ENCODE measurements at regions not wholly inside any gene's neighbourhood (a gene's known extent, or its start where the extent isn't known, plus 50 kb on each side); places are given as distances from the start of the nearest gene placed in this dataset.

DNA sequence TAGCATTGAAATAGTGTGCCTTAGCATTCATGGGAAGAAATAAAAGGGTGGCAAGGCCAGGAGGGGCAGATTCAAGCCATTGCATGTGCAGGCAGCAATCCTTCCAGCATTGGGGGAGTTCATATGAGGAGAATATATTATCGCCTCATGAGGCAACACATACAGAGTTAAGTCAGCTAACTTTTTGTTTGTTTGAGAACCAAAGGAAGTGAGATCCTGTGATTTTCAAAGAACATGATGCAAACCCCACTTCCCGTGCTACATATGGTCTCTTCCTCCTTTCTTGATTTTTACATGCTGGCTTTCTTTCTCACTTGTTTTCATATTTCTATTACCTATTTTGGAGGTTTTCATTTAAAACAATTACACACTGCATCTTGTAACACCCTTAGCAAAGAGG is 579.7 kb upstream of the ARID1B start:
- H3F3A ChIP-seq (ENCODE audit: insufficient read depth, low read length, poor library complexity, severe bottlenecking): no peaks in the 10 kb centered on the region
- no peaks in the 10 kb centered on the region for H3K9me2 ChIP-seq (ENCODE audit: insufficient read depth, low read length)
- H2AFZ ChIP-seq (ENCODE audit: low read depth, low read length): no peak overlapping the region
- TF ChIP-seq TAF1 (IDR thresholded peaks at IDR 0.05; ENCODE audit: low read depth): no peak
- TF ChIP-seq, protein P1, sequence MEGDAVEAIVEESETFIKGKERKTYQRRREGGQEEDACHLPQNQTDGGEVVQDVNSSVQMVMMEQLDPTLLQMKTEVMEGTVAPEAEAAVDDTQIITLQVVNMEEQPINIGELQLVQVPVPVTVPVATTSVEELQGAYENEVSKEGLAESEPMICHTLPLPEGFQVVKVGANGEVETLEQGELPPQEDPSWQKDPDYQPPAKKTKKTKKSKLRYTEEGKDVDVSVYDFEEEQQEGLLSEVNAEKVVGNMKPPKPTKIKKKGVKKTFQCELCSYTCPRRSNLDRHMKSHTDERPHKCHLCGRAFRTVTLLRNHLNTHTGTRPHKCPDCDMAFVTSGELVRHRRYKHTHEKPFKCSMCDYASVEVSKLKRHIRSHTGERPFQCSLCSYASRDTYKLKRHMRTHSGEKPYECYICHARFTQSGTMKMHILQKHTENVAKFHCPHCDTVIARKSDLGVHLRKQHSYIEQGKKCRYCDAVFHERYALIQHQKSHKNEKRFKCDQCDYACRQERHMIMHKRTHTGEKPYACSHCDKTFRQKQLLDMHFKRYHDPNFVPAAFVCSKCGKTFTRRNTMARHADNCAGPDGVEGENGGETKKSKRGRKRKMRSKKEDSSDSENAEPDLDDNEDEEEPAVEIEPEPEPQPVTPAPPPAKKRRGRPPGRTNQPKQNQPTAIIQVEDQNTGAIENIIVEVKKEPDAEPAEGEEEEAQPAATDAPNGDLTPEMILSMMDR (IDR thresholded peaks at IDR 0.05; ENCODE audit: poor library complexity, severe bottlenecking): no peak
- TF ChIP-seq, protein P2, sequence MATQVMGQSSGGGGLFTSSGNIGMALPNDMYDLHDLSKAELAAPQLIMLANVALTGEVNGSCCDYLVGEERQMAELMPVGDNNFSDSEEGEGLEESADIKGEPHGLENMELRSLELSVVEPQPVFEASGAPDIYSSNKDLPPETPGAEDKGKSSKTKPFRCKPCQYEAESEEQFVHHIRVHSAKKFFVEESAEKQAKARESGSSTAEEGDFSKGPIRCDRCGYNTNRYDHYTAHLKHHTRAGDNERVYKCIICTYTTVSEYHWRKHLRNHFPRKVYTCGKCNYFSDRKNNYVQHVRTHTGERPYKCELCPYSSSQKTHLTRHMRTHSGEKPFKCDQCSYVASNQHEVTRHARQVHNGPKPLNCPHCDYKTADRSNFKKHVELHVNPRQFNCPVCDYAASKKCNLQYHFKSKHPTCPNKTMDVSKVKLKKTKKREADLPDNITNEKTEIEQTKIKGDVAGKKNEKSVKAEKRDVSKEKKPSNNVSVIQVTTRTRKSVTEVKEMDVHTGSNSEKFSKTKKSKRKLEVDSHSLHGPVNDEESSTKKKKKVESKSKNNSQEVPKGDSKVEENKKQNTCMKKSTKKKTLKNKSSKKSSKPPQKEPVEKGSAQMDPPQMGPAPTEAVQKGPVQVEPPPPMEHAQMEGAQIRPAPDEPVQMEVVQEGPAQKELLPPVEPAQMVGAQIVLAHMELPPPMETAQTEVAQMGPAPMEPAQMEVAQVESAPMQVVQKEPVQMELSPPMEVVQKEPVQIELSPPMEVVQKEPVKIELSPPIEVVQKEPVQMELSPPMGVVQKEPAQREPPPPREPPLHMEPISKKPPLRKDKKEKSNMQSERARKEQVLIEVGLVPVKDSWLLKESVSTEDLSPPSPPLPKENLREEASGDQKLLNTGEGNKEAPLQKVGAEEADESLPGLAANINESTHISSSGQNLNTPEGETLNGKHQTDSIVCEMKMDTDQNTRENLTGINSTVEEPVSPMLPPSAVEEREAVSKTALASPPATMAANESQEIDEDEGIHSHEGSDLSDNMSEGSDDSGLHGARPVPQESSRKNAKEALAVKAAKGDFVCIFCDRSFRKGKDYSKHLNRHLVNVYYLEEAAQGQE (IDR thresholded peaks at IDR 0.05; ENCODE audit: borderline replicate concordance): no peak
- TF ChIP-seq POLR2AphosphoS5 (IDR thresholded peaks at IDR 0.05): no peak
- TF ChIP-seq MXI1 (conservative IDR thresholded peaks at IDR 0.05; ENCODE audit: poor library complexity, severe bottlenecking): no peak
- no peaks in the 10 kb centered on the region for H3K36me3 ChIP-seq (ENCODE audit: insufficient read depth, low read length)
- H3K4me3 ChIP-seq (ENCODE audit: low read length): no peak overlapping the region
- H3K9me3 ChIP-seq (ENCODE audit: low read length): no peaks in the 10 kb centered on the region
- no peaks in the 10 kb centered on the region for H4K20me1 ChIP-seq (ENCODE audit: insufficient read depth)
- no peaks in the 10 kb centered on the region for H3K27me3 ChIP-seq (ENCODE audit: insufficient read depth, low read depth, low read length)
- no peak overlapping the region for H3K4me2 ChIP-seq (ENCODE audit: low read length)
- no peak overlapping the region for H3K27ac ChIP-seq (ENCODE audit: low read length)
- no peaks in the 10 kb centered on the region for H3K79me2 ChIP-seq (replicated peaks; ENCODE audit: insufficient read depth, low read length)
- H3K9ac ChIP-seq (ENCODE audit: low read length): no peak overlapping the region

DNA sequence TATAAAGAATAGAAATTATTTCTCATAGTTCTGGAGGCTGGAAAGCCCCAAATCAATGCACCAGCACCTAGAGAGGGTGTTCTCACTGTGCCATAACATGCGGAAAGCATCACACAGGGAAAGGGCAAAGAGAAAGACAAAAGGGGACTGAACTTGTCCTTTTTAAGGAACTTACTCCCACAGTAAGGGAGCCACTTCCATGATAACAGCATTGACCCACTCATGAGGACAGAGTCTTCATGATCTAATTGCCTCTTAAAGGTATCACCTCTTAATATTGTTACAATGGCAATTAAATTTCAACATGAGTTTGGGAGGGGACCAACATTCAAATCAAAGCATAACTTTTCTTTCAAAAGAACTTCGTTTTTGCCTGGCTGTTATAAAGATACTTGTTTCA is 582.2 kb upstream of the ARID1B start:
- Histone ChIP-seq H3K4me3 (ENCODE audit: low read length) (no peak overlapping the region), H3K9me3 (ENCODE audit: low read length) (no peaks in the 10 kb centered on the region), H4K20me1 (ENCODE audit: insufficient read depth) (no peaks in the 10 kb centered on the region), H3F3A (ENCODE audit: insufficient read depth, low read length, poor library complexity, severe bottlenecking) (no peaks in the 10 kb centered on the region), H3K27me3 (ENCODE audit: insufficient read depth, low read depth, low read length) (no peaks in the 10 kb centered on the region), H3K9me2 (ENCODE audit: insufficient read depth, low read length) (no peaks in the 10 kb centered on the region), H3K9ac (ENCODE audit: low read length) (no peak overlapping the region), H3K79me2 (replicated peaks; ENCODE audit: insufficient read depth, low read length) (no peaks in the 10 kb centered on the region), H3K27ac (ENCODE audit: low read length) (no peak overlapping the region), H2AFZ (ENCODE audit: low read depth, low read length) (no peak overlapping the region), H3K4me2 (ENCODE audit: low read length) (no peak overlapping the region), H3K36me3 (ENCODE audit: insufficient read depth, low read length) (no peaks in the 10 kb centered on the region)
- TF ChIP-seq EP300 (conservative IDR thresholded peaks at IDR 0.05; ENCODE audit: poor library complexity, severe bottlenecking) (no peak), EZH2 (IDR thresholded peaks at IDR 0.05; ENCODE audit: borderline replicate concordance, insufficient read depth, low read length, poor library complexity, severe bottlenecking) (no peak), SMC3 (conservative IDR thresholded peaks at IDR 0.05; ENCODE audit: poor library complexity) (no peak), TAF1 (IDR thresholded peaks at IDR 0.05; ENCODE audit: low read depth) (no peak), POLR2AphosphoS5 (IDR thresholded peaks at IDR 0.05) (no peak), MXI1 (conservative IDR thresholded peaks at IDR 0.05; ENCODE audit: poor library complexity, severe bottlenecking) (no peak), RAD21 (conservative IDR thresholded peaks at IDR 0.05) (no peak)
- TF ChIP-seq, protein P1 (IDR thresholded peaks at IDR 0.05; ENCODE audit: poor library complexity, severe bottlenecking): no peak
- TF ChIP-seq, protein P2 (IDR thresholded peaks at IDR 0.05; ENCODE audit: borderline replicate concordance): no peak

Measured in neural cell (in vitro differentiated cells).